Panc1 (cell line): ENCODE measurements at regions not wholly inside any gene's neighbourhood (a gene's known extent, or its start where the extent isn't known, plus 50 kb on each side); places are given as distances from the start of the nearest gene placed in this dataset.

Experiments used
- ATAC-seq: fragments of 200-7000 bp; cut with Tn5 transposase; 2 replicates; pipeline ENCODE4 v1.9.1; 2020; ENCODE audit warnings: mild to moderate bottlenecking, moderate library complexity
- BruUV-seq: library from RNA; stranded (reverse); fragments of 400-500 nt; replicated peaks from 2 replicates; lab custom pipeline; 2021; lab: Mats Ljungman, UMichigan
- CTCF ChIA-PET: fragments of 300-600 bp; sonication (Branson Sonifier 250); formaldehyde crosslinking; loops from one replicate; lab custom pipeline; 2022; ENCODE audit warnings: antibody characterized with exemption; lab: Charles Lee
- POLR2A ChIA-PET: fragments of 300-600 bp; sonication (Branson Sonifier 250); formaldehyde crosslinking; loops from one replicate; lab custom pipeline; 2022; ENCODE audit warnings: antibody characterized with exemption; lab: Charles Lee
- DNase-seq: peaks from one replicate; pipeline ENCODE4 v3.0.0-alpha.2; 2010; ENCODE audit warnings: low read depth, low spot score
- H3K27ac ChIP-seq: 2 replicates; pipeline ENCODE4 v1.5.1; 2011; ENCODE audit warnings: mild to moderate bottlenecking, low read length, inconsistent platforms
- H3K27me3 ChIP-seq: fragments of 200-500 bp; sonication (Bioruptor generic); 2 replicates; pipeline ENCODE4 v1.6.0; 2014; ENCODE audit warnings: low read length, inconsistent platforms; ENCODE audit not compliant: control insufficient read depth, insufficient read depth
- H3K36me3 ChIP-seq: fragments of 200-500 bp; sonication (Bioruptor generic); 2 replicates; pipeline ENCODE4 v1.5.1; 2014; ENCODE audit warnings: inconsistent platforms, mild to moderate bottlenecking, low read length, moderate library complexity; ENCODE audit not compliant: control insufficient read depth, insufficient read depth
- H3K4me1 ChIP-seq: 2 replicates; pipeline ENCODE4 v1.5.1; 2011; ENCODE audit warnings: inconsistent platforms, mild to moderate bottlenecking, low read length, moderate library complexity; ENCODE audit not compliant: control insufficient read depth, insufficient read depth
- H3K4me3 ChIP-seq, 2 experiments: 2 replicates each; pipeline ENCODE4 v1.5.1; 2011 to 2012; ENCODE audit warnings: low read depth in 2 of 2, low read length in 2 of 2, mild to moderate bottlenecking in 2 of 2, inconsistent platforms in 1 of 2, moderate library complexity in 1 of 2
- H3K9me3 ChIP-seq: fragments of 200-500 bp; sonication (Bioruptor generic); 2 replicates; pipeline ENCODE4 v1.5.1; 2014; ENCODE audit warnings: low read depth, mild to moderate bottlenecking, inconsistent platforms, low read length, moderate library complexity; ENCODE audit not compliant: control insufficient read depth, insufficient read depth
- POLR2AphosphoS5 ChIP-seq: IDR thresholded peaks from 2 replicates; pipeline ENCODE4 v1.6.1; 2012; ENCODE audit warnings: mild to moderate bottlenecking, low read depth, low read length, moderate library complexity
- SIN3A ChIP-seq: IDR thresholded peaks from 2 replicates; pipeline ENCODE4 v1.6.1; 2012; ENCODE audit warnings: low read depth, mild to moderate bottlenecking, low read length, moderate library complexity, borderline replicate concordance; ENCODE audit not compliant: insufficient read depth
- TCF7L2 ChIP-seq: IDR thresholded peaks from 2 replicates; pipeline ENCODE4 v1.6.1; 2011; ENCODE audit warnings: mild to moderate bottlenecking, low read depth, low read length, inconsistent platforms
- in situ Hi-C: cut with HindIII; loops from 2 replicates; pipeline ENCODE4 v1.10.0; 2016; ENCODE audit warnings: low sequenced_read_pairs, low pct_unique_long_range_greater_than_20kb
- intact Hi-C: fragments of 100-400 bp; cut with micrococcal nuclease; formaldehyde crosslinking; loops from one replicate; pipeline ENCODE4 v1.10.0; 2022; ENCODE audit not compliant: unreplicated experiment
- TF ChIP-seq, protein P1 (sequence below): fragments of 450-650 bp; IDR thresholded peaks from 2 replicates; pipeline ENCODE4 v1.5.1; 2017; ENCODE audit warnings: mild to moderate bottlenecking
- TF ChIP-seq, protein P2 (sequence below), 2 experiments: IDR thresholded peaks; 2 replicates each; pipeline ENCODE4 v1.6.1; 2011 to 2012; ENCODE audit warnings: low read depth in 2 of 2, control low read depth in 1 of 2, low read length in 1 of 2, mild to moderate bottlenecking in 1 of 2, moderate library complexity in 1 of 2; ENCODE audit not compliant: insufficient read depth in 1 of 2

DNA sequence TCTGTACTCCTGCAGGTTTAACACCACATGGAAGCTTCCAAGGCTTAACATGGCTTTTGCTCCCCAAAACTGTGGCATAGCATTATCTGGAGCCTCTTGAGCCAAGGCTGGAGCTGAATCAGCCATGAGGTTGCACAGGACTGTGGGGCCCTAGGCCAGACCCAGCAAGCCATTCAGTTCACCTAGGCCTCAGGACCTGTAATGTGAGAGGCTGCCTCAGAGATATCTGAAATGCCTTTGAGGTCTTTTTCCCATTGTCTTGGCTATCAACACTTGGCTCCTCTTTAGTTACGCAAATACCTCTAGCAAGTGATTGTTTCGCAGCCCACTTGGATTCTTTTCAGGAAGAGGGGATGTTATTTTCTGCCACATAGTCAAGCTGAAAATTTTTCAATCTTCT is 72.0 kb downstream of the VPREB1 start:
- ATAC-seq (no peak), DNase-seq (no peak)
- TF ChIP-seq, protein P1, sequence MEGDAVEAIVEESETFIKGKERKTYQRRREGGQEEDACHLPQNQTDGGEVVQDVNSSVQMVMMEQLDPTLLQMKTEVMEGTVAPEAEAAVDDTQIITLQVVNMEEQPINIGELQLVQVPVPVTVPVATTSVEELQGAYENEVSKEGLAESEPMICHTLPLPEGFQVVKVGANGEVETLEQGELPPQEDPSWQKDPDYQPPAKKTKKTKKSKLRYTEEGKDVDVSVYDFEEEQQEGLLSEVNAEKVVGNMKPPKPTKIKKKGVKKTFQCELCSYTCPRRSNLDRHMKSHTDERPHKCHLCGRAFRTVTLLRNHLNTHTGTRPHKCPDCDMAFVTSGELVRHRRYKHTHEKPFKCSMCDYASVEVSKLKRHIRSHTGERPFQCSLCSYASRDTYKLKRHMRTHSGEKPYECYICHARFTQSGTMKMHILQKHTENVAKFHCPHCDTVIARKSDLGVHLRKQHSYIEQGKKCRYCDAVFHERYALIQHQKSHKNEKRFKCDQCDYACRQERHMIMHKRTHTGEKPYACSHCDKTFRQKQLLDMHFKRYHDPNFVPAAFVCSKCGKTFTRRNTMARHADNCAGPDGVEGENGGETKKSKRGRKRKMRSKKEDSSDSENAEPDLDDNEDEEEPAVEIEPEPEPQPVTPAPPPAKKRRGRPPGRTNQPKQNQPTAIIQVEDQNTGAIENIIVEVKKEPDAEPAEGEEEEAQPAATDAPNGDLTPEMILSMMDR = no peak
- TF ChIP-seq, protein P2, sequence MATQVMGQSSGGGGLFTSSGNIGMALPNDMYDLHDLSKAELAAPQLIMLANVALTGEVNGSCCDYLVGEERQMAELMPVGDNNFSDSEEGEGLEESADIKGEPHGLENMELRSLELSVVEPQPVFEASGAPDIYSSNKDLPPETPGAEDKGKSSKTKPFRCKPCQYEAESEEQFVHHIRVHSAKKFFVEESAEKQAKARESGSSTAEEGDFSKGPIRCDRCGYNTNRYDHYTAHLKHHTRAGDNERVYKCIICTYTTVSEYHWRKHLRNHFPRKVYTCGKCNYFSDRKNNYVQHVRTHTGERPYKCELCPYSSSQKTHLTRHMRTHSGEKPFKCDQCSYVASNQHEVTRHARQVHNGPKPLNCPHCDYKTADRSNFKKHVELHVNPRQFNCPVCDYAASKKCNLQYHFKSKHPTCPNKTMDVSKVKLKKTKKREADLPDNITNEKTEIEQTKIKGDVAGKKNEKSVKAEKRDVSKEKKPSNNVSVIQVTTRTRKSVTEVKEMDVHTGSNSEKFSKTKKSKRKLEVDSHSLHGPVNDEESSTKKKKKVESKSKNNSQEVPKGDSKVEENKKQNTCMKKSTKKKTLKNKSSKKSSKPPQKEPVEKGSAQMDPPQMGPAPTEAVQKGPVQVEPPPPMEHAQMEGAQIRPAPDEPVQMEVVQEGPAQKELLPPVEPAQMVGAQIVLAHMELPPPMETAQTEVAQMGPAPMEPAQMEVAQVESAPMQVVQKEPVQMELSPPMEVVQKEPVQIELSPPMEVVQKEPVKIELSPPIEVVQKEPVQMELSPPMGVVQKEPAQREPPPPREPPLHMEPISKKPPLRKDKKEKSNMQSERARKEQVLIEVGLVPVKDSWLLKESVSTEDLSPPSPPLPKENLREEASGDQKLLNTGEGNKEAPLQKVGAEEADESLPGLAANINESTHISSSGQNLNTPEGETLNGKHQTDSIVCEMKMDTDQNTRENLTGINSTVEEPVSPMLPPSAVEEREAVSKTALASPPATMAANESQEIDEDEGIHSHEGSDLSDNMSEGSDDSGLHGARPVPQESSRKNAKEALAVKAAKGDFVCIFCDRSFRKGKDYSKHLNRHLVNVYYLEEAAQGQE (IDR thresholded peaks at IDR 0.05; ENCODE audit: insufficient read depth in 1 of 2, low read depth in 2 of 2, low read length in 1 of 2) = no peak
- TF ChIP-seq TCF7L2 (no peak), SIN3A (no peak), POLR2AphosphoS5 (no peak)
- in situ Hi-C loops = no loop called here
- Histone ChIP-seq H3K4me3 (no peak overlapping the region), H3K4me1 (no peaks in the 10 kb centered on the region), H3K9me3 (no peaks in the 10 kb centered on the region), H3K27ac (no peak overlapping the region), H3K27me3 (no peaks in the 10 kb centered on the region), H3K36me3 (no peaks in the 10 kb centered on the region)
- intact Hi-C loops = no loop called here
- POLR2A ChIA-PET = no interaction called here
- CTCF ChIA-PET = no interaction called here
- BruUV-seq = no TSS peak

DNA sequence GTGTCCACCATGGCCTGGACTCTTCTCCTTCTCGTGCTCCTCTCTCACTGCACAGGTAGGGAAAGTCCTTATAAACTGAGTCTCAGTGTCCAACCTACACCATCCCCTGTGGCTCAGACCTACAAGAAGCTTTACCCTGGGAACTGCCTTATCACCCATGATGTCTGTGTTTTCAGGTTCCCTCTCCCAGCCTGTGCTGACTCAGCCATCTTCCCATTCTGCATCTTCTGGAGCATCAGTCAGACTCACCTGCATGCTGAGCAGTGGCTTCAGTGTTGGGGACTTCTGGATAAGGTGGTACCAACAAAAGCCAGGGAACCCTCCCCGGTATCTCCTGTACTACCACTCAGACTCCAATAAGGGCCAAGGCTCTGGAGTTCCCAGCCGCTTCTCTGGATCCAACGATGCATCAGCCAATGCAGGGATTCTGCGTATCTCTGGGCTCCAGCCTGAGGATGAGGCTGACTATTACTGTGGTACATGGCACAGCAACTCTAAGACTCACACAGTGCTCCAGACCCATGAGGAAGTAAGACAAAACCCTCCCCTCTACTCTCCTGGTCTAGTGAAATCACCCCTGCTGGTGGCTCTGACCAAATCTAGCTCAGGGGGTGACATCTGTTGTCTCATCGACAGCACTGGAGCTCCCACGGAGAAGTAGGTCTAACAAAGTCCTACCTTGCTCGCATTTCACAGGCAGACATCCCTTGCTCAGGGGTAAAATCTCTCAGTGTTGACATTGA is 74.3 kb downstream of the VPREB1 start:
- CTCF ChIA-PET = interaction anchor here (0.7 kb wide), 1 partner anchor 121 kb away, joined by 3 read pairs; no protein-coding TSS in a partner anchor
- H3K36me3 ChIP-seq = no peaks in the 10 kb centered on the region
- no peaks in the 10 kb centered on the region for H3K27me3 ChIP-seq
- no TSS peak for BruUV-seq
- no peak overlapping the region for H3K27ac ChIP-seq
- in situ Hi-C loops = no loop called here
- no peak overlapping the region for H3K4me3 ChIP-seq
- DNase-seq = no peak
- no peak for TF ChIP-seq TCF7L2
- intact Hi-C loops = no loop called here
- H3K4me1 ChIP-seq = no peaks in the 10 kb centered on the region
- no peak for ATAC-seq
- POLR2A ChIA-PET = interaction anchor here (0.6 kb wide), 1 partner anchor 148 kb away, joined by 3 read pairs; no protein-coding TSS in a partner anchor
- no peaks in the 10 kb centered on the region for H3K9me3 ChIP-seq
